ENCODE measurements at regions not wholly inside any gene's neighbourhood (a gene's known extent, or its start where the extent isn't known, plus 50 kb on each side); places are given as distances from the start of the nearest gene placed in this dataset.
A peak's percentile ranks its signal among the peaks of the same experiment; 100 is the strongest.

- no peak for TF ChIP-seq POLR2A (IDR thresholded peaks at IDR 0.05)
- TF ChIP-seq POLR2AphosphoS5 (IDR thresholded peaks at IDR 0.05) = no peak
- TF ChIP-seq, protein P1, sequence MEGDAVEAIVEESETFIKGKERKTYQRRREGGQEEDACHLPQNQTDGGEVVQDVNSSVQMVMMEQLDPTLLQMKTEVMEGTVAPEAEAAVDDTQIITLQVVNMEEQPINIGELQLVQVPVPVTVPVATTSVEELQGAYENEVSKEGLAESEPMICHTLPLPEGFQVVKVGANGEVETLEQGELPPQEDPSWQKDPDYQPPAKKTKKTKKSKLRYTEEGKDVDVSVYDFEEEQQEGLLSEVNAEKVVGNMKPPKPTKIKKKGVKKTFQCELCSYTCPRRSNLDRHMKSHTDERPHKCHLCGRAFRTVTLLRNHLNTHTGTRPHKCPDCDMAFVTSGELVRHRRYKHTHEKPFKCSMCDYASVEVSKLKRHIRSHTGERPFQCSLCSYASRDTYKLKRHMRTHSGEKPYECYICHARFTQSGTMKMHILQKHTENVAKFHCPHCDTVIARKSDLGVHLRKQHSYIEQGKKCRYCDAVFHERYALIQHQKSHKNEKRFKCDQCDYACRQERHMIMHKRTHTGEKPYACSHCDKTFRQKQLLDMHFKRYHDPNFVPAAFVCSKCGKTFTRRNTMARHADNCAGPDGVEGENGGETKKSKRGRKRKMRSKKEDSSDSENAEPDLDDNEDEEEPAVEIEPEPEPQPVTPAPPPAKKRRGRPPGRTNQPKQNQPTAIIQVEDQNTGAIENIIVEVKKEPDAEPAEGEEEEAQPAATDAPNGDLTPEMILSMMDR (IDR thresholded peaks at IDR 0.05 in 8 of 11, conservative IDR thresholded peaks at IDR 0.05 in 3 of 11) = no peak
- intact Hi-C loops (cut with DNase I; ENCODE audit: low total_unique reads) = no loop called here
- no peaks in the 10 kb centered on the region for H3K36me3 ChIP-seq
- DNase-seq = no peak
- H3K4me3 ChIP-seq = no peak overlapping the region
- no peaks in the 10 kb centered on the region for H3K4me1 ChIP-seq
- no peaks in the 10 kb centered on the region for H3K9me3 ChIP-seq
- no peak overlapping the region for H3K27ac ChIP-seq
- H3K27me3 ChIP-seq (replicated peaks in 1 of 7) = peaks cover 0 to 7% (median 0%) of the 10 kb centered on the region in 7 donors
Observed at GRCh38 chr4:182134261-182134660, 108.9 kb upstream of the TENM3 start.

GRCh38 chr4:182136201-182136600 is 107.0 kb upstream of the TENM3 start:
- H3K4me1 ChIP-seq = peaks cover 0 to 16% (median 5%) of the 10 kb centered on the region in 6 donors
- no peak overlapping the region for H3K27ac ChIP-seq
- intact Hi-C loops (cut with DNase I; ENCODE audit: low total_unique reads) = no loop called here
- H3K4me3 ChIP-seq = no peak overlapping the region
- H3K27me3 ChIP-seq (replicated peaks in 1 of 7) = peaks cover 0 to 23% (median 12%) of the 10 kb centered on the region in 7 donors
- TF ChIP-seq, protein P1 (IDR thresholded peaks at IDR 0.05 in 8 of 11, conservative IDR thresholded peaks at IDR 0.05 in 3 of 11) = no peak
- DNase-seq = no peak
- no peaks in the 10 kb centered on the region for H3K36me3 ChIP-seq
- WGBS, 5 donors = 45 to 71% (median 62%) methylated on average over 3 of the region's 3 CpGs
- no peaks in the 10 kb centered on the region for H3K9me3 ChIP-seq

DNA sequence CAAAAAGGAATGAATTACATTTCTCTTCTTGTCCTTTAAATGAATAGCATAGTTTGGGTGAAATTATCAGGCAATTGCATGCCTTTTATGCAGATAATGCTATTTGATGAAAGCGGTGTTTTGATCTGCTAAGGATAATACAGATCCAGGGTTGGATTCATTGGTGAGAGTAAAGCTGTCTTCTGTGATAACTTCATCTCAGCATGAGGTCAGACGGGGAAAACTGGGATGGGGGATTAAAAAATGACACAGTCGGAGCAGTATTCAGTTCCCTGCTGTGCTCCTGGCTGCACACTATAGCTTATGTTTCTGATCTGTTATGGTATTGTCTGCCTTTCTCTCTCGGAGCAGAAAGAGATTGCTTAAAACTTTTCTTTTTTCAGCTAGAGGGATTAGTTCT is 105.9 kb upstream of the TENM3 start:
- Histone ChIP-seq H3K4me1 (peaks cover 0 to 22% (median 7%) of the 10 kb centered on the region in 6 donors), H3K4me3 (no peak overlapping the region), H3K36me3 (no peaks in the 10 kb centered on the region), H3K9me3 (no peaks in the 10 kb centered on the region), H3K27ac (no peak overlapping the region), H3K27me3 (replicated peaks in 1 of 7) (peaks cover 0 to 35% (median 22%) of the 10 kb centered on the region in 7 donors)
- intact Hi-C loops (cut with DNase I; ENCODE audit: low total_unique reads) = no loop called here
- WGBS, 5 donors = 53 to 66% (median 61%) methylated on average over 4 of the region's 4 CpGs
- TF ChIP-seq, protein P1 (IDR thresholded peaks at IDR 0.05 in 8 of 11, conservative IDR thresholded peaks at IDR 0.05 in 3 of 11) = no peak
- TF ChIP-seq POLR2A (IDR thresholded peaks at IDR 0.05) (no peak), POLR2AphosphoS5 (IDR thresholded peaks at IDR 0.05) (no peak)
- no peak for DNase-seq

GRCh38 chr4:182139491-182139890 is 103.7 kb upstream of the TENM3 start:
- H3K27me3 ChIP-seq (replicated peaks in 1 of 7) = peaks cover 3 to 56% (median 43%) of the 10 kb centered on the region in 7 donors
- H3K4me3 ChIP-seq = peak overlapping the region in 5 of 8 donors; percentile 8 to 39 (median 16)
- no peak overlapping the region for H3K27ac ChIP-seq
- H3K9me3 ChIP-seq = no peaks in the 10 kb centered on the region
- DNase-seq = no peak
- WGBS, 5 donors = 24 to 47% (median 32%) methylated on average over 13 of the region's 13 CpGs
- H3K36me3 ChIP-seq = no peaks in the 10 kb centered on the region
- no peak for TF ChIP-seq POLR2AphosphoS5 (IDR thresholded peaks at IDR 0.05)
- no peak for TF ChIP-seq POLR2A (IDR thresholded peaks at IDR 0.05)
- TF ChIP-seq, protein P1 (IDR thresholded peaks at IDR 0.05 in 8 of 11, conservative IDR thresholded peaks at IDR 0.05 in 3 of 11) = no peak
- intact Hi-C loops (cut with DNase I; ENCODE audit: low total_unique reads) = no loop called here
- peaks cover 0 to 42% (median 26%) of the 10 kb centered on the region in 6 donors for H3K4me1 ChIP-seq
